HL-60 (cell line): ENCODE measurements at regions not wholly inside any gene's neighbourhood (a gene's known extent, or its start where the extent isn't known, plus 50 kb on each side); places are given as distances from the start of the nearest gene placed in this dataset.

Experiments
- POLR2AphosphoS5 ChIP-seq: IDR thresholded peaks from 2 replicates; pipeline ENCODE4 v1.6.1; 2012; ENCODE audit warnings: low read depth
- TF ChIP-seq, protein P1 (sequence below): IDR thresholded peaks from one replicate; pipeline ENCODE4 v1.5.1; 2011; ENCODE audit warnings: low read length, control low read depth, inconsistent platforms; ENCODE audit not compliant: insufficient read depth

DNA sequence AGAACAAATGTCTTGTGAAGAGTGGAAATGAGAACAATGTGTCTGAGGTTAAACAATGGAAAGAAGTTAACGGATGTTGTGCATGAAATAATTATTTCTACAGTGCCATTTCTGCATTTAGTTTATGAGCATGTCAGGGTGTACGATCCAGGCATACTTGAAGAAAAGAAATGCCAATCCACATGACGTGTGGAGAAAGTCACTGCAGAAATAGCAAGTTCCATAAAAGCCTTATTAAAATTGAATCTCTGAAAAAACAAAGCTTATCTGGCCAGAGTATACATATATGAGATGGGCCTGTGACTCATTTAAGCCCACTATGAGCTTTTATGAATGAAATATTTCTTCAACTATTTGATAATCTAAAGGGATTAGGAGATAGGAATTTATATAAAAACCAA is 426.1 kb downstream of the EFNB2 start:
- TF ChIP-seq, protein P1, sequence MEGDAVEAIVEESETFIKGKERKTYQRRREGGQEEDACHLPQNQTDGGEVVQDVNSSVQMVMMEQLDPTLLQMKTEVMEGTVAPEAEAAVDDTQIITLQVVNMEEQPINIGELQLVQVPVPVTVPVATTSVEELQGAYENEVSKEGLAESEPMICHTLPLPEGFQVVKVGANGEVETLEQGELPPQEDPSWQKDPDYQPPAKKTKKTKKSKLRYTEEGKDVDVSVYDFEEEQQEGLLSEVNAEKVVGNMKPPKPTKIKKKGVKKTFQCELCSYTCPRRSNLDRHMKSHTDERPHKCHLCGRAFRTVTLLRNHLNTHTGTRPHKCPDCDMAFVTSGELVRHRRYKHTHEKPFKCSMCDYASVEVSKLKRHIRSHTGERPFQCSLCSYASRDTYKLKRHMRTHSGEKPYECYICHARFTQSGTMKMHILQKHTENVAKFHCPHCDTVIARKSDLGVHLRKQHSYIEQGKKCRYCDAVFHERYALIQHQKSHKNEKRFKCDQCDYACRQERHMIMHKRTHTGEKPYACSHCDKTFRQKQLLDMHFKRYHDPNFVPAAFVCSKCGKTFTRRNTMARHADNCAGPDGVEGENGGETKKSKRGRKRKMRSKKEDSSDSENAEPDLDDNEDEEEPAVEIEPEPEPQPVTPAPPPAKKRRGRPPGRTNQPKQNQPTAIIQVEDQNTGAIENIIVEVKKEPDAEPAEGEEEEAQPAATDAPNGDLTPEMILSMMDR, result no peak
- TF ChIP-seq POLR2AphosphoS5, result no peak
